ENCODE measurements at regions not wholly inside any gene's neighbourhood (a gene's known extent, or its start where the extent isn't known, plus 50 kb on each side); places are given as distances from the start of the nearest gene placed in this dataset.

DNA sequence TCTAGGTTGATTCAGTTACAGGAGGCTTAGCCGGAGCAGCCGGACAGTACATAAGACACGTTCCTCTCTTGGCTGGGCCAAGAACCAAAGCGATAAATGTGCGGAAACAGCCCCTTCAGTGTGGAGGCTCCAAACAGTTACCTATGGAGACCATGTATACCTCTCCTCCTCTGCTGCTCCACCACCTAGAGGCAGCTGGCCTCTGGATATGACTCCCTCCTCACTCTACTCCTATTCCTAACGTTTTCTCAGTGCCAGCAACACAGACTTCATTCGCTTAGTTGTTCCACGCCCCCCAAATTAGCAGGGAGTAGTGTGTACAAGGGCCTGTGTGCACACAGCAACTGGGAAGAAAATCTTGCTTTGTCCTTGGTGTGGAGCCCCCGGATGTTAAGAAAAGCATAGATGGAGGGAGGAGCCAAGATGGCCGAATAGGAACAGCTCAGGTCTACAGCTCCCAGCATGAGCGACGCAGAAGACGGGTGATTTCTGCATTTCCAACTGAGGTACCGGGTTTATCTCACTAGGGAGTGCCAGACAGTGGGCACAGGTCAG is 362.3 kb upstream of the KIRREL3 start:
- TF ChIP-seq, protein P1, sequence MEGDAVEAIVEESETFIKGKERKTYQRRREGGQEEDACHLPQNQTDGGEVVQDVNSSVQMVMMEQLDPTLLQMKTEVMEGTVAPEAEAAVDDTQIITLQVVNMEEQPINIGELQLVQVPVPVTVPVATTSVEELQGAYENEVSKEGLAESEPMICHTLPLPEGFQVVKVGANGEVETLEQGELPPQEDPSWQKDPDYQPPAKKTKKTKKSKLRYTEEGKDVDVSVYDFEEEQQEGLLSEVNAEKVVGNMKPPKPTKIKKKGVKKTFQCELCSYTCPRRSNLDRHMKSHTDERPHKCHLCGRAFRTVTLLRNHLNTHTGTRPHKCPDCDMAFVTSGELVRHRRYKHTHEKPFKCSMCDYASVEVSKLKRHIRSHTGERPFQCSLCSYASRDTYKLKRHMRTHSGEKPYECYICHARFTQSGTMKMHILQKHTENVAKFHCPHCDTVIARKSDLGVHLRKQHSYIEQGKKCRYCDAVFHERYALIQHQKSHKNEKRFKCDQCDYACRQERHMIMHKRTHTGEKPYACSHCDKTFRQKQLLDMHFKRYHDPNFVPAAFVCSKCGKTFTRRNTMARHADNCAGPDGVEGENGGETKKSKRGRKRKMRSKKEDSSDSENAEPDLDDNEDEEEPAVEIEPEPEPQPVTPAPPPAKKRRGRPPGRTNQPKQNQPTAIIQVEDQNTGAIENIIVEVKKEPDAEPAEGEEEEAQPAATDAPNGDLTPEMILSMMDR (IDR thresholded peaks at IDR 0.05), result no peak
- Mint-ChIP-seq H3K27me3 (ENCODE audit: low read depth) (peaks cover 5% of the 10 kb centered on the region), H3K4me1 (ENCODE audit: low read depth) (peaks cover 4% of the 10 kb centered on the region), H3K4me3 (ENCODE audit: unreplicated experiment) (peak overlapping the region; percentile 59), H3K27ac (ENCODE audit: unreplicated experiment) (no peak overlapping the region), H3K9me3 (ENCODE audit: low read depth) (no peaks in the 10 kb centered on the region), H3K36me3 (ENCODE audit: low read depth) (no peaks in the 10 kb centered on the region)
- DNase-seq (ENCODE audit: low spot score), result no peak

DNA sequence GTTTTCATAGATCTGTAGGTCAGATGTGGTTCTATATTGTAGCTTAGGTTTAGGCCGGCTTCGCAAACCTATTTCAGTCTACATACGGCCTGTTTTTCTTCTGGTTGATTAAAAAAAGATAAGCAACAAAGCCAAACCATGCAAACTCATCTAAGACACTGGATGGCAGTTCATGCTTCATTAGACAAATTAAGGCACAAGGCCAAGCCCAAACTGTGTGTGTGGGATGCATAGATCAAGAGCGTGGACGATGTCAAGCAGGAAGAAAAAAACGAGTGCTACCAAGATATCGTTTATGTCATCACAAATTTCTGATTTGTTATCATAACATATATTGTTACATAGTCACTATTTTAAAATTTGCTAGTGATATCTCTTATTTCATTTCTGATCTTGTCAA is 357.6 kb upstream of the KIRREL3 start:
- TF ChIP-seq, protein P1 (IDR thresholded peaks at IDR 0.05), result no peak
- DNase-seq (ENCODE audit: low spot score), result no peak
- H3K27me3 Mint-ChIP-seq (ENCODE audit: low read depth), result peaks cover 5% of the 10 kb centered on the region
- H3K36me3 Mint-ChIP-seq (ENCODE audit: low read depth), result no peaks in the 10 kb centered on the region
- H3K4me3 Mint-ChIP-seq (ENCODE audit: unreplicated experiment), result no peak overlapping the region
- no peak overlapping the region for H3K27ac Mint-ChIP-seq (ENCODE audit: unreplicated experiment)
- H3K4me1 Mint-ChIP-seq (ENCODE audit: low read depth), result peaks cover 4% of the 10 kb centered on the region
- H3K9me3 Mint-ChIP-seq (ENCODE audit: low read depth), result no peaks in the 10 kb centered on the region

DNA sequence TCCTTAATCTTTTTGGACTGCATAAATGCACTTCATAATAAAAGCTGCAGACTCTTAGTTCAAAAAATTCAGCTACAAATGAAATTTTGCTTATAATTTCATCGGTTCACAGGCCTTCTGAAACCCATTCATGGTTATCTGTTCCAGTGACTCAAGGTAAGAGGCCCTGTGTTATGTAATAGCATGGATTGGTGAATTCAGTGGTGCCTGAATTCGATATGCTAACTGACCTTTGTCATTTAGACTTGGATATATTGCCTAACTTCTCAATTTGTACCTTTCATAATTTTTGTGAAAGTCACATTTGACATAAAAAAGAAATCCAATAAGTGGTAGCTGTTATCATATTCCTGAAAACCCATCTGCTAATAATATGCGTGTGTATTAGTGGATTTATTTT is 349.9 kb upstream of the KIRREL3 start:
- Mint-ChIP-seq H3K4me1 (ENCODE audit: low read depth) (no peaks in the 10 kb centered on the region), H3K4me3 (ENCODE audit: unreplicated experiment) (no peak overlapping the region), H3K27ac (ENCODE audit: unreplicated experiment) (no peak overlapping the region), H3K27me3 (ENCODE audit: low read depth) (peaks cover 19% of the 10 kb centered on the region), H3K9me3 (ENCODE audit: low read depth) (peaks cover 6% of the 10 kb centered on the region), H3K36me3 (ENCODE audit: low read depth) (peaks cover 2% of the 10 kb centered on the region)
- no peak for DNase-seq (ENCODE audit: low spot score)
- TF ChIP-seq, protein P1 (IDR thresholded peaks at IDR 0.05), result no peak

DNA sequence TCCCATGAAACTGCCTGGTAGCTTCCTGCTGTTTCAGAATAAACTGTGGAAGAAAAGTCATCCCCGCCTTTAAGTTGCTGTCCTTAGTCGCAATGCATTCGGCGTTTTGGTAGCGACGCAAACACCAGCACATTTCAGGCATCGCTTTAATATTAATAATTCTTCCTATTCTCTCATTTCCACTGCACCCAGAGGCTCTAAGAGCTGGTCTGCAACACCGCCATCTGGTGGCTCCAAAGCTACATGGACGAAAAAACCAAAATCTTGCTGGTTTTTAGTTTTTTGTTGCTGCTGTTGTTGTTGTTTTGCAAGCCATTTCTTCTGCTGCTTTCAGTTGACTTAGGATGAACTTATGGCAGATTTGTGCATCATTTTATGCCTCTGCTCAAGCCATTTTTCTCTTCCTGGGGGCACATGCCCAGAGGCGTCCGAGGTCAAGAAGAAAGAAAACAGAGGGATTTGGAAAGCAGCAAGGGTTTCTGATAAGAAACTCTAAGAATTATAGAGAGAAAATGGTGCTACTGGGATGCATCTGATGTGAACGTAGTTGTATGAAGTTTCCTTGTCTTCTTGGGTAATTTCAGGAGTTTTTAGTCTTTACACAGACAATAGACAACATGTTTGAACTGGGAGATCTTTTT is 345.4 kb upstream of the KIRREL3 start:
- Mint-ChIP-seq H3K4me1 (ENCODE audit: low read depth) (no peaks in the 10 kb centered on the region), H3K9me3 (ENCODE audit: low read depth) (peaks cover 6% of the 10 kb centered on the region), H3K27me3 (ENCODE audit: low read depth) (peaks cover 27% of the 10 kb centered on the region), H3K36me3 (ENCODE audit: low read depth) (peaks cover 2% of the 10 kb centered on the region), H3K27ac (ENCODE audit: unreplicated experiment) (no peak overlapping the region), H3K4me3 (ENCODE audit: unreplicated experiment) (no peak overlapping the region)
- TF ChIP-seq, protein P1 (IDR thresholded peaks at IDR 0.05), result peak; percentile 88
- DNase-seq (ENCODE audit: low spot score), result no peak

DNA sequence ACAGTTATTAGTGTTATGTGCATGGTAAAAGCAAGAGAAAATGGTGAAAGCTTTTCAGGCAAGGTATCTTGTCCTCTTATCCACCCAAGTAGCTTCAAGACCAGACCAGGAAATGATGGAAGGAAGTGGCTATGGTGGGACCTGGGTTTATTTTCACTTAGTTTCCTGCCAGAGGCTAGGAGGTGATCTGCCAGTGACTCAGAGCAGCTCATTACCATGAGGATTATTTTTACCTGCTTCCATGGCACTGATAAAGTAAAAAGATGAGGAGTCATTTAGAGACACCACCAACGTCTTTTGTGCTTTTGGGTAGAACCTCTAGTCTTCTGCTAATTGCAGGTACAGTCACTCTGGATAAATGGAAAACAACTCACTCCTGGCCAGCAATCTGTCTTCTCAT is 339.9 kb upstream of the KIRREL3 start:
- Mint-ChIP-seq H3K36me3 (ENCODE audit: low read depth) (no peaks in the 10 kb centered on the region), H3K4me3 (ENCODE audit: unreplicated experiment) (no peak overlapping the region)
- TF ChIP-seq, protein P1 (IDR thresholded peaks at IDR 0.05), result no peak

More for the DNA sequence above, 339.9 kb upstream of the KIRREL3 start:
- no peak overlapping the region for H3K27ac Mint-ChIP-seq (ENCODE audit: unreplicated experiment)
- DNase-seq (ENCODE audit: low spot score), result no peak
- H3K9me3 Mint-ChIP-seq (ENCODE audit: low read depth), result peaks cover 2% of the 10 kb centered on the region
- H3K4me1 Mint-ChIP-seq (ENCODE audit: low read depth), result no peaks in the 10 kb centered on the region
- H3K27me3 Mint-ChIP-seq (ENCODE audit: low read depth), result peaks cover 9% of the 10 kb centered on the region
